Caco-2 (cell line): ENCODE measurements at regions not wholly inside any gene's neighbourhood (a gene's known extent, or its start where the extent isn't known, plus 50 kb on each side); places are given as distances from the start of the nearest gene placed in this dataset.

Experiments
- BruUV-seq: library from RNA; stranded (reverse); fragments of 400-500 nt; replicated peaks from 2 replicates; lab custom pipeline; 2021; lab: Mats Ljungman, UMichigan
- CTCF ChIA-PET: fragments of 300-600 bp; sonication (Branson Sonifier 250); formaldehyde crosslinking; loops from one replicate; lab custom pipeline; 2022; ENCODE audit warnings: antibody characterized with exemption; lab: Charles Lee
- POLR2A ChIA-PET: fragments of 300-600 bp; sonication (Branson Sonifier 250); formaldehyde crosslinking; loops from one replicate; lab custom pipeline; 2022; ENCODE audit warnings: antibody characterized with exemption; lab: Charles Lee
- DNase-seq, 2 experiments: peaks; one replicate each; pipeline versions ENCODE4 v3.0.0 to v3.0.0-alpha.2; 2020 to 2022
- H3K27me3 ChIP-seq: replicated peaks from 2 replicates; pipeline ENCODE4 v1.6.0; 2011; ENCODE audit warnings: low read length; ENCODE audit not compliant: control insufficient read depth, insufficient read depth
- H3K36me3 ChIP-seq: 2 replicates; pipeline ENCODE4 v1.5.1; 2011; ENCODE audit warnings: low read length; ENCODE audit not compliant: control insufficient read depth, insufficient read depth
- H3K4me1 ChIP-seq: fragments of 250-450 bp; sonication (Bioruptor Pico); 2 replicates; pipeline ENCODE4 v1.5.1; 2020; ENCODE audit warnings: mild to moderate bottlenecking
- H3K4me3 ChIP-seq: 2 replicates; pipeline ENCODE4 v1.5.1; 2011; ENCODE audit warnings: low read depth, mild to moderate bottlenecking, control low read depth, low read length
- H3K9me3 ChIP-seq: fragments of 250-450 bp; sonication (Bioruptor Pico); 2 replicates; pipeline ENCODE4 v1.5.1; 2020; ENCODE audit warnings: mild to moderate bottlenecking, moderate library complexity
- H3K27ac Mint-ChIP-seq: one replicate; pipeline ENCODE4 v1.8.0; 2022; ENCODE audit warnings: mixed read lengths; ENCODE audit not compliant: unreplicated experiment
- H3K27me3 Mint-ChIP-seq: one replicate; pipeline ENCODE4 v1.8.0; 2022; ENCODE audit warnings: mixed read lengths; ENCODE audit not compliant: insufficient read depth, unreplicated experiment
- H3K36me3 Mint-ChIP-seq: one replicate; pipeline ENCODE4 v1.8.0; 2022; ENCODE audit warnings: mild to moderate bottlenecking, mixed read lengths; ENCODE audit not compliant: insufficient read depth, unreplicated experiment
- H3K4me1 Mint-ChIP-seq: one replicate; pipeline ENCODE4 v1.8.0; 2022; ENCODE audit warnings: low read depth, mixed read lengths; ENCODE audit not compliant: unreplicated experiment
- H3K4me3 Mint-ChIP-seq: one replicate; pipeline ENCODE4 v1.8.0; 2022; ENCODE audit warnings: mild to moderate bottlenecking, moderate library complexity, mixed read lengths; ENCODE audit not compliant: unreplicated experiment
- H3K9me3 Mint-ChIP-seq: one replicate; pipeline ENCODE4 v1.8.0; 2022; ENCODE audit warnings: mixed read lengths; ENCODE audit not compliant: unreplicated experiment
- intact Hi-C: fragments of 100-400 bp; cut with micrococcal nuclease; formaldehyde crosslinking; loops from one replicate; pipeline ENCODE4 v1.10.0; 2022; ENCODE audit not compliant: unreplicated experiment
- TF ChIP-seq, protein P1 (sequence below), 2 experiments: fragments of 200-600 bp in 1 of 2; IDR thresholded peaks; 1 replicate in 1 of 2; 2 replicates in 1 of 2; pipeline versions ENCODE4 v1.5.1 to v1.8.0; 2011 to 2022; ENCODE audit warnings: antibody characterized with exemption in 1 of 2, control low read depth in 1 of 2, inconsistent platforms in 1 of 2, low read depth in 1 of 2, low read length in 1 of 2, mild to moderate bottlenecking in 1 of 2, moderate library complexity in 1 of 2; ENCODE audit not compliant: insufficient read depth in 1 of 2, severe bottlenecking in 1 of 2, unreplicated experiment in 1 of 2

DNA sequence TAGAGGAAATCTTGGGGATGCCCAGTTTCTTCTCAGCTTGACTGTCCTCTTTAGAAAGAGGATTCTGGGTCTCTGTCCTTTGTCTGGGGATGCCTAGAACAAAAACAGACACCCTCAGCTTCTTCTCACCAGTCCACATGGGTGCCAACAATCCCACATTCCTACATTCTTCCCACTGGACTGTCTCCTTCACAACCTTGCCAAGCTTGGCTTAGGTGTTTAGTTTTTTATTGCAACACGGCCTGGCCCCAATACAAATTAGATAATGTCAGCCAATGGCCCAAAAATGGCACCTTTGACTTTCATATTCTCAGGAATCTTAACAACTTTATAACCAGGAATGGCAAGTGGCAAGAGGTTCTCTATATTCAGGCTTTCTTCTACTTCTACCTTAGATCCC is 273.0 kb downstream of the RNF152 start:
- no peaks in the 10 kb centered on the region for H3K27me3 ChIP-seq
- H3K27me3 Mint-ChIP-seq = no peaks in the 10 kb centered on the region
- no peak overlapping the region for H3K27ac Mint-ChIP-seq
- H3K9me3 ChIP-seq = no peaks in the 10 kb centered on the region
- CTCF ChIA-PET = no interaction called here
- peaks cover 21% of the 10 kb centered on the region for H3K9me3 Mint-ChIP-seq
- intact Hi-C loops = no loop called here
- no peak for DNase-seq
- POLR2A ChIA-PET = no interaction called here
- H3K4me1 Mint-ChIP-seq = peaks cover 8% of the 10 kb centered on the region
- peaks cover 5% of the 10 kb centered on the region for H3K36me3 Mint-ChIP-seq
- H3K4me3 Mint-ChIP-seq = no peak overlapping the region
- no peaks in the 10 kb centered on the region for H3K4me1 ChIP-seq
- TF ChIP-seq, protein P1, sequence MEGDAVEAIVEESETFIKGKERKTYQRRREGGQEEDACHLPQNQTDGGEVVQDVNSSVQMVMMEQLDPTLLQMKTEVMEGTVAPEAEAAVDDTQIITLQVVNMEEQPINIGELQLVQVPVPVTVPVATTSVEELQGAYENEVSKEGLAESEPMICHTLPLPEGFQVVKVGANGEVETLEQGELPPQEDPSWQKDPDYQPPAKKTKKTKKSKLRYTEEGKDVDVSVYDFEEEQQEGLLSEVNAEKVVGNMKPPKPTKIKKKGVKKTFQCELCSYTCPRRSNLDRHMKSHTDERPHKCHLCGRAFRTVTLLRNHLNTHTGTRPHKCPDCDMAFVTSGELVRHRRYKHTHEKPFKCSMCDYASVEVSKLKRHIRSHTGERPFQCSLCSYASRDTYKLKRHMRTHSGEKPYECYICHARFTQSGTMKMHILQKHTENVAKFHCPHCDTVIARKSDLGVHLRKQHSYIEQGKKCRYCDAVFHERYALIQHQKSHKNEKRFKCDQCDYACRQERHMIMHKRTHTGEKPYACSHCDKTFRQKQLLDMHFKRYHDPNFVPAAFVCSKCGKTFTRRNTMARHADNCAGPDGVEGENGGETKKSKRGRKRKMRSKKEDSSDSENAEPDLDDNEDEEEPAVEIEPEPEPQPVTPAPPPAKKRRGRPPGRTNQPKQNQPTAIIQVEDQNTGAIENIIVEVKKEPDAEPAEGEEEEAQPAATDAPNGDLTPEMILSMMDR (IDR thresholded peaks at IDR 0.05; ENCODE audit: insufficient read depth in 1 of 2, low read depth in 1 of 2, low read length in 1 of 2, severe bottlenecking in 1 of 2, unreplicated experiment in 1 of 2) = no peak
- no TSS peak for BruUV-seq
- H3K36me3 ChIP-seq = no peaks in the 10 kb centered on the region
- H3K4me3 ChIP-seq = no peak overlapping the region

DNA sequence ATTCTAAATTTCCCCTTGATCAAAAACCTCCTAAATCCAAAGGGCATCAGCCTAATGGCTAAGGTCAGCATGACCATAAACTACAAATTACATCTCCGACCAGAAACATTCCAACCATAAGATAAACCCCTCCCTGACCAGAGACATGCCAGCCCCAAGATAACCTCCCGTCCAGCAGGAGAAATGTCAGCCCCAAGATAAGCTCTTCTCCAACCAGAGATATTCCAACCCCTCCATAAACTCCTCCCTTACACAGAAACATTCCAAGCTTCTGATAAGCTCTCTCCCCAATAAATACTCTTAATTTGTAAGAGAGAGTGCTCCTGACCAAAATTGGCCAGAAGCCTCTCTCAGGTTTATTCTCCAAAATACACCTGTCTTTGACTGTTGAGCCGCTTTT is 274.0 kb downstream of the RNF152 start:
- H3K4me1 ChIP-seq = no peaks in the 10 kb centered on the region
- TF ChIP-seq, protein P1 (IDR thresholded peaks at IDR 0.05; ENCODE audit: insufficient read depth in 1 of 2, low read depth in 1 of 2, low read length in 1 of 2, severe bottlenecking in 1 of 2, unreplicated experiment in 1 of 2) = no peak
- POLR2A ChIA-PET = no interaction called here

DNA sequence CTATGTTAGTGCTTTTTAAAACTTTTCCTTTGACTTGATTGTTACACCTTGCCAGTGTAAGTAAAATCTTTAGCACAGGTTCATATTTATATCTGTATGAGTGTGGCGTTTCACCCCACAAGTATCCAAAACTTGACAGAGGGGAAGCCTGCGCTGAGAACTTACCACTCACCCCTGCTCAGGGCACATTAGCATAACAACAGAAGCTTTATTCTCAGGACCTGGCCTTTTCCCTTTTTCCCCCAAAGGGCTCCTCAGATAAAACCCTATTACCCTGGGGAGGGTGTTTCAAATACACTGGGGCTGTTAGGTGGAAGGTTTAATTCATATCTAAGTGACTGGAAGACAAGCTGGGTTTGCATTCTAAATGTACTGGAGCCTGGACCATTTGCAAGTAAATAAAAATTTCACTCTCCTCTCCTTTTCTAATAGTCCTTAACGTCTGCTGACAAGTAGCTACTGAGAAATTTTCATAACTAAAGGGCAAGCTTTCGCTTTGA is 276.6 kb downstream of the RNF152 start:
- CTCF ChIA-PET = no interaction called here

More for the DNA sequence above, 274.0 kb downstream of the RNF152 start:
- H3K9me3 Mint-ChIP-seq = peaks cover 21% of the 10 kb centered on the region
- no peak overlapping the region for H3K27ac Mint-ChIP-seq
- CTCF ChIA-PET = no interaction called here
- no peaks in the 10 kb centered on the region for H3K36me3 Mint-ChIP-seq
- H3K4me1 Mint-ChIP-seq = peaks cover 8% of the 10 kb centered on the region
- Histone ChIP-seq H3K9me3 (no peaks in the 10 kb centered on the region), H3K27me3 (no peaks in the 10 kb centered on the region), H3K36me3 (no peaks in the 10 kb centered on the region), H3K4me3 (no peak overlapping the region)
- H3K27me3 Mint-ChIP-seq = no peaks in the 10 kb centered on the region
- intact Hi-C loops = no loop called here
- H3K4me3 Mint-ChIP-seq = no peak overlapping the region
- no TSS peak for BruUV-seq
- no peak for DNase-seq

More for the DNA sequence above, 276.6 kb downstream of the RNF152 start:
- Histone ChIP-seq H3K36me3 (no peaks in the 10 kb centered on the region), H3K4me1 (no peaks in the 10 kb centered on the region), H3K9me3 (no peaks in the 10 kb centered on the region), H3K27me3 (no peaks in the 10 kb centered on the region), H3K4me3 (no peak overlapping the region)
- H3K27me3 Mint-ChIP-seq = no peaks in the 10 kb centered on the region
- H3K4me1 Mint-ChIP-seq = peaks cover 8% of the 10 kb centered on the region
- H3K36me3 Mint-ChIP-seq = no peaks in the 10 kb centered on the region
- TF ChIP-seq, protein P1 (IDR thresholded peaks at IDR 0.05; ENCODE audit: insufficient read depth in 1 of 2, low read depth in 1 of 2, low read length in 1 of 2, severe bottlenecking in 1 of 2, unreplicated experiment in 1 of 2) = no peak
- H3K4me3 Mint-ChIP-seq = no peak overlapping the region
- H3K27ac Mint-ChIP-seq = no peak overlapping the region
- H3K9me3 Mint-ChIP-seq = peaks cover 24% of the 10 kb centered on the region
- POLR2A ChIA-PET = no interaction called here
- no peak for DNase-seq
- intact Hi-C loops = no loop called here
- no TSS peak for BruUV-seq
